ENCODE measurements at regions not wholly inside any gene's neighbourhood (a gene's known extent, or its start where the extent isn't known, plus 50 kb on each side); places are given as distances from the start of the nearest gene placed in this dataset.

DNA sequence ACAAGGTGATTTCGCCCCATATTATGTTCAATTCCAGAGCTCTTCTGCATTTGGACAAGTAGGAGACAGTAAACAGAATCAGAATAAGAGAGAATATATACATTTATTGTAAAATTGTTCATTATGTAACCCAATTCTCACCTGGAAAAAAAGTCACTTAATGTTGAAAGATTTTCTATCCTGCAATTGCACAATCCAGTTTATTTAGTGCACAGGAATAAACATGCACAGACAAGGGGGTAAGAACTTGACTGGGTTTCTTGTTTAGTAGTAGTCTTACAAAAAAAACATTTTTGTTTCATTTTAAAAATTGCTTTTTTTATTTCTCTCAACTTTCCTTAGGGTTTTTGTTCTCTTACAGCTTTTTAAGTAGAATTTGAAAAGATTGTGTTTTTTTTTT lies 126.6 kb downstream of the SAMD9 start:
- TF ChIP-seq RAD21 (conservative IDR thresholded peaks at IDR 0.05) (no peak), POLR2AphosphoS5 (IDR thresholded peaks at IDR 0.05) (no peak)

Measured in neural cell (in vitro differentiated cells).